Chondrocyte (in vitro differentiated cells): ENCODE measurements at regions not wholly inside any gene's neighbourhood (a gene's known extent, or its start where the extent isn't known, plus 50 kb on each side); places are given as distances from the start of the nearest gene placed in this dataset.

Experiments
- DNase-seq: peaks from one replicate; pipeline ENCODE4 v3.0.0; 2021; ENCODE audit warnings: mixed read lengths, low spot score
- H3K27ac Mint-ChIP-seq: one replicate; pipeline ENCODE4 v1.8.0; 2021; ENCODE audit warnings: mild to moderate bottlenecking, moderate library complexity, mixed read lengths; ENCODE audit not compliant: unreplicated experiment
- H3K27me3 Mint-ChIP-seq: 2 replicates; pipeline ENCODE4 v1.8.0; 2021; ENCODE audit warnings: low read depth, mixed read lengths
- H3K36me3 Mint-ChIP-seq: 2 replicates; pipeline ENCODE4 v1.8.0; 2021; ENCODE audit warnings: low read depth, mixed read lengths
- H3K4me1 Mint-ChIP-seq: 2 replicates; pipeline ENCODE4 v1.8.0; 2021; ENCODE audit warnings: low read depth, mild to moderate bottlenecking, mixed read lengths
- H3K4me3 Mint-ChIP-seq: one replicate; pipeline ENCODE4 v1.8.0; 2021; ENCODE audit warnings: mild to moderate bottlenecking, moderate library complexity, mixed read lengths; ENCODE audit not compliant: unreplicated experiment
- H3K9me3 Mint-ChIP-seq: 2 replicates; pipeline ENCODE4 v1.8.0; 2021; ENCODE audit warnings: low read depth, mixed read lengths
- TF ChIP-seq, protein P1 (sequence below): fragments of 200-600 bp; sonication (generic); IDR thresholded peaks from 2 replicates; pipeline ENCODE4 v1.5.0; 2021; ENCODE audit warnings: antibody characterized with exemption, mild to moderate bottlenecking, moderate library complexity

DNA sequence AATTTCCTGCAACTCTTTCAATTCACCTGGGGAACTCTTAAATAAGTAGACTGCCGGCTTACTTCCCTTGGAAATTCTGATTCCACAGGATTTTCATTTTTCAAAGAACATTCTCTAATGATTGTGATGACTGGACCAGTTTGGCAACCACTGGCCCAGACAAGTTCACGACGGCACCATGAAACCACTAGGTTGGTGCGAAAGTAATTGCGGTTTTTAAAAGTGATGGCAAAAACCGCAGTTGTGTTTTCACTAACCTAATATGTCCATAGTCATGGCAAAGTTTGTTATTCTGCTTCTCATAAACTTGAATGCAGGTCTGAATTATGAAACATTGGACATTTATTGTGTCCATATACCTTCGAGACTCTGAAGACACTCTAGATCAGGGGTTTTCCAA, 317.2 kb downstream of the IRX1 start:
- no peak overlapping the region for H3K4me3 Mint-ChIP-seq
- H3K27ac Mint-ChIP-seq = no peak overlapping the region
- H3K4me1 Mint-ChIP-seq = no peaks in the 10 kb centered on the region
- H3K9me3 Mint-ChIP-seq = peaks cover 38% of the 10 kb centered on the region
- TF ChIP-seq, protein P1, sequence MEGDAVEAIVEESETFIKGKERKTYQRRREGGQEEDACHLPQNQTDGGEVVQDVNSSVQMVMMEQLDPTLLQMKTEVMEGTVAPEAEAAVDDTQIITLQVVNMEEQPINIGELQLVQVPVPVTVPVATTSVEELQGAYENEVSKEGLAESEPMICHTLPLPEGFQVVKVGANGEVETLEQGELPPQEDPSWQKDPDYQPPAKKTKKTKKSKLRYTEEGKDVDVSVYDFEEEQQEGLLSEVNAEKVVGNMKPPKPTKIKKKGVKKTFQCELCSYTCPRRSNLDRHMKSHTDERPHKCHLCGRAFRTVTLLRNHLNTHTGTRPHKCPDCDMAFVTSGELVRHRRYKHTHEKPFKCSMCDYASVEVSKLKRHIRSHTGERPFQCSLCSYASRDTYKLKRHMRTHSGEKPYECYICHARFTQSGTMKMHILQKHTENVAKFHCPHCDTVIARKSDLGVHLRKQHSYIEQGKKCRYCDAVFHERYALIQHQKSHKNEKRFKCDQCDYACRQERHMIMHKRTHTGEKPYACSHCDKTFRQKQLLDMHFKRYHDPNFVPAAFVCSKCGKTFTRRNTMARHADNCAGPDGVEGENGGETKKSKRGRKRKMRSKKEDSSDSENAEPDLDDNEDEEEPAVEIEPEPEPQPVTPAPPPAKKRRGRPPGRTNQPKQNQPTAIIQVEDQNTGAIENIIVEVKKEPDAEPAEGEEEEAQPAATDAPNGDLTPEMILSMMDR = no peak
- no peaks in the 10 kb centered on the region for H3K27me3 Mint-ChIP-seq
- no peak for DNase-seq
- no peaks in the 10 kb centered on the region for H3K36me3 Mint-ChIP-seq

DNA sequence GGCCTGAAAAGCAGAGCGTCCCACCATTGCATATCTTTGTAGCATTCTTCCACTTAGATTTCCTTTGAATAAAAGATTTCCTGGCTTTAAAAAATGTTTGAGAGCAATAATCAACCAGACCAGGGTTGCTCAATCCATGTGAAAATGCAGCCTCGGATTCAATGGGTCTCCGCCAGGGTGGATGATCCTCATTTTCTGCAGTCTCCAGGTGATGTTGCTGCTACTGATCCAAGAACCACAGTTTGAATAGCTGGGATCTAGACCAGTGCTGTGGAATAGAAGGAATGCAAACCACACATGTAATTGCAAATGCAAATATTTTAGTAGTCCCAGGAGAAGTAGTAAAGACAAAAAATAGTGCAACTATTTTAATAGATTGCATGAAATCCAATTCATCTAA, 317.6 kb downstream of the IRX1 start:
- Mint-ChIP-seq H3K9me3 (peaks cover 35% of the 10 kb centered on the region), H3K27me3 (no peaks in the 10 kb centered on the region), H3K4me1 (no peaks in the 10 kb centered on the region), H3K4me3 (no peak overlapping the region), H3K36me3 (no peaks in the 10 kb centered on the region), H3K27ac (no peak overlapping the region)
- TF ChIP-seq, protein P1 = no peak
- no peak for DNase-seq

DNA sequence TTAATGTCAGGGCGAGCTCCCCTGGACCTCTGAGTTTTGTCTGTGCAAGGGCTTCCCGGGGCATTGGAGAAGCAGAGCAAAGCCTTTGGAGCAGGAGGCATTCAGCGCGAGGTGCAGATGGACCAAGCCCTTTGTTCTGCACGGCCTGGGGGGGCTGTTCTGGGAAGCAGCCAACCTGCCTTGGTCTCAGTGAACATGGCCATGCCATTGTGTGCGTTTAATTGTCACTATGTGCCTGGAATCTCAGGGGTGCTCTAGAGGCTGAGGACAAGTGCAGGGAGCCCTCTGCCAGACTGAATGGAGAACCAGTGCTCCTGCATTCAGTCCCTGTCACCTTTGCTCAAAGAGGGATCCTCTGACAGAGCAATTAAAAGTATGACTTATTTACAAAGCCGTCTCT, 329.4 kb downstream of the IRX1 start:
- no peaks in the 10 kb centered on the region for H3K36me3 Mint-ChIP-seq
- H3K27me3 Mint-ChIP-seq = no peaks in the 10 kb centered on the region
- TF ChIP-seq, protein P1 = no peak
- no peak overlapping the region for H3K4me3 Mint-ChIP-seq
- H3K9me3 Mint-ChIP-seq = peaks cover 39% of the 10 kb centered on the region
- no peak overlapping the region for H3K27ac Mint-ChIP-seq
- no peak for DNase-seq
- no peaks in the 10 kb centered on the region for H3K4me1 Mint-ChIP-seq

DNA sequence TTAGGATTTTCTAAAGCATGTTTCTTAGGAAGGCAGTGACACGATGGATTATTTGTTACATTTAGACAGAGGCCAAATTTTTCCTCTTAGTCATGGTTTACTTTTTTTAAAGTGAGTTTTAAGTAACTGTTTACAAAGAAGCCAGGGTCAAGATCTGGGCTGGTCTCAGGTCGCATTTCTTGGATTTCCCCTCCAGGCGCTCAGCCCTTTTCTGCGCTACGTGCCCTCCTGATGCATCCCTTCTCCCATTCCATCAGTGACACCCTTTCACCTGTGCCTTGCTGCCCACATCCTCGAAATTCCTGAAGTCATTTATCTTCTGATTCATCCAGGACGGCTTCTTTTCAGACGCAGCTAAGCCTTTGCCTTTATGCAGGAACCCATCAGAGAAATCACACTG, 330.3 kb downstream of the IRX1 start:
- TF ChIP-seq, protein P1 = no peak

DNA sequence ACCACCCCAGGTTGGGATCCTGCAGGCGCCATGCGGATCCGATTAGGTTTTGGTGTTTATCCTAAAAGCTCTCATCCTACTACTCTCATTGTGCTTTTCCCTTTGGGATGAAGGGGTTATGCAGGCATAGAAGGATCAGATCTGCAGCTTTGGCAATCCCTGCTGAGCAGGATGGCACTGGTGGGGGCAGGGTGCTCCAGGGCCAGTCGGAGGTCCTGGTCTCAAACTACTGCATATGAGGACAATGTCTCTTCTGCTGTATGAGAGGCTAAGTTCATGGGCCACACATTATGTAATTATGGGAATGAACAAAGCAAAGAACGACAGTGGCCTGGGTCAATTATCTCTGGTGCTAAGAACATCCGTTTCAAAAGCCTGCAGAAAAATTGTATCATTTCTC, 334.2 kb downstream of the IRX1 start:
- H3K9me3 Mint-ChIP-seq = peaks cover 40% of the 10 kb centered on the region
- H3K4me3 Mint-ChIP-seq = no peak overlapping the region
- no peak overlapping the region for H3K27ac Mint-ChIP-seq
- no peaks in the 10 kb centered on the region for H3K36me3 Mint-ChIP-seq
- TF ChIP-seq, protein P1 = no peak
- DNase-seq = no peak
- no peaks in the 10 kb centered on the region for H3K4me1 Mint-ChIP-seq
- no peaks in the 10 kb centered on the region for H3K27me3 Mint-ChIP-seq

More for the DNA sequence above, 330.3 kb downstream of the IRX1 start:
- Mint-ChIP-seq H3K27me3 (no peaks in the 10 kb centered on the region), H3K4me3 (no peak overlapping the region), H3K27ac (no peak overlapping the region), H3K9me3 (peaks cover 33% of the 10 kb centered on the region), H3K4me1 (no peaks in the 10 kb centered on the region), H3K36me3 (no peaks in the 10 kb centered on the region)
- DNase-seq = no peak
